Keratinocyte (primary cell): ENCODE measurements at regions not wholly inside any gene's neighbourhood (a gene's known extent, or its start where the extent isn't known, plus 50 kb on each side); places are given as distances from the start of the nearest gene placed in this dataset.

ENCODE experiments used
- DNase-seq: peaks from one replicate; pipeline ENCODE4 v3.0.0-alpha.2; 2011; ENCODE audit warnings: low read depth, missing footprints, low spot score
- FAIRE-seq: peaks from 2 replicates; lab custom pipeline; 2011; peaks lifted over from hg19 to GRCh38; lab: Jason Lieb, UNC
- H2AFZ ChIP-seq: 2 replicates; pipeline ENCODE4 v1.6.0; 2012; ENCODE audit warnings: low read length, control low read depth, inconsistent platforms; ENCODE audit not compliant: control insufficient read depth
- H3K27ac ChIP-seq: 2 replicates; pipeline ENCODE4 v1.5.1; 2011; ENCODE audit warnings: low read length; ENCODE audit not compliant: control insufficient read depth, insufficient read depth
- H3K27me3 ChIP-seq: 3 replicates; pipeline ENCODE4 v1.6.0; 2011; ENCODE audit warnings: low read length; ENCODE audit not compliant: control insufficient read depth, insufficient read depth; ENCODE audit errors: extremely low read depth
- H3K36me3 ChIP-seq, 2 experiments: 2 replicates in 1 of 2; 3 replicates in 1 of 2; pipeline ENCODE4 v1.5.1; 2011; ENCODE audit warnings: low read length in 2 of 2, mild to moderate bottlenecking in 1 of 2; ENCODE audit not compliant: control insufficient read depth in 2 of 2, insufficient read depth in 2 of 2; ENCODE audit errors: extremely low read depth in 1 of 2
- H3K4me1 ChIP-seq: 3 replicates; pipeline ENCODE4 v1.5.1; 2011; ENCODE audit warnings: low read length; ENCODE audit not compliant: control insufficient read depth, insufficient read depth; ENCODE audit errors: extremely low read depth
- H3K4me2 ChIP-seq: 3 replicates; pipeline ENCODE4 v1.6.0; 2011; ENCODE audit warnings: low read depth, low read length; ENCODE audit not compliant: control insufficient read depth, insufficient read depth; ENCODE audit errors: extremely low read depth
- H3K4me3 ChIP-seq, 3 experiments: fragments of 200-600 bp in 1 of 3; sonication (generic) in 1 of 3; 2 replicates in 2 of 3; 3 replicates in 1 of 3; pipeline ENCODE4 v1.5.1; 2011 to 2016; ENCODE audit warnings: low read length in 3 of 3, mild to moderate bottlenecking in 3 of 3, control low read depth in 2 of 3, inconsistent platforms in 1 of 3, low read depth in 1 of 3, mixed read lengths in 1 of 3, mixed run types in 1 of 3, moderate library complexity in 1 of 3; ENCODE audit not compliant: control insufficient read depth in 2 of 3, insufficient read depth in 2 of 3; ENCODE audit errors: extremely low read depth in 1 of 3
- H3K79me2 ChIP-seq: 2 replicates; pipeline ENCODE4 v1.6.0; 2012; ENCODE audit warnings: low read length; ENCODE audit not compliant: control insufficient read depth, insufficient read depth
- H3K9ac ChIP-seq: 3 replicates; pipeline ENCODE4 v1.6.0; 2011; ENCODE audit warnings: low read length; ENCODE audit not compliant: control insufficient read depth, insufficient read depth; ENCODE audit errors: extremely low read depth
- H3K9me1 ChIP-seq: 3 replicates; pipeline ENCODE4 v1.6.0; 2011; ENCODE audit warnings: low read length; ENCODE audit not compliant: control insufficient read depth, insufficient read depth; ENCODE audit errors: extremely low read depth
- H3K9me3 ChIP-seq: 2 replicates; pipeline ENCODE4 v1.5.1; 2012; ENCODE audit warnings: low read depth, low read length; ENCODE audit not compliant: control insufficient read depth
- H4K20me1 ChIP-seq: 3 replicates; pipeline ENCODE4 v1.6.0; 2011; ENCODE audit warnings: low read length; ENCODE audit not compliant: control insufficient read depth, insufficient read depth; ENCODE audit errors: extremely low read depth
- CTCF ChIP-seq, 3 experiments: IDR thresholded peaks in 1 of 3; conservative IDR thresholded peaks in 1 of 3; optimal IDR thresholded peaks in 1 of 3; 2 replicates in 2 of 3; 3 replicates in 1 of 3; pipeline versions ENCODE3 to v1.5.1; 2011; ENCODE audit warnings: low read length in 3 of 3, mild to moderate bottlenecking in 3 of 3, moderate library complexity in 2 of 3, control low read depth in 1 of 3, inconsistent platforms in 1 of 3; ENCODE audit not compliant: insufficient read depth in 2 of 3; ENCODE audit errors: extremely low read depth in 1 of 3
- EZH2 ChIP-seq: IDR thresholded peaks from one replicate; pipeline ENCODE4 v1.6.1; 2012; ENCODE audit warnings: inconsistent platforms, mild to moderate bottlenecking, low read length, moderate library complexity
- dilution Hi-C: fragments of 300-500 bp; cut with MboI; formaldehyde crosslinking; loops from one replicate; pipeline ENCODE4 v1.7.0; 2020; ENCODE audit warnings: low sequenced_read_pairs; ENCODE audit not compliant: extremely low pct_ligation_motif_present

DNA sequence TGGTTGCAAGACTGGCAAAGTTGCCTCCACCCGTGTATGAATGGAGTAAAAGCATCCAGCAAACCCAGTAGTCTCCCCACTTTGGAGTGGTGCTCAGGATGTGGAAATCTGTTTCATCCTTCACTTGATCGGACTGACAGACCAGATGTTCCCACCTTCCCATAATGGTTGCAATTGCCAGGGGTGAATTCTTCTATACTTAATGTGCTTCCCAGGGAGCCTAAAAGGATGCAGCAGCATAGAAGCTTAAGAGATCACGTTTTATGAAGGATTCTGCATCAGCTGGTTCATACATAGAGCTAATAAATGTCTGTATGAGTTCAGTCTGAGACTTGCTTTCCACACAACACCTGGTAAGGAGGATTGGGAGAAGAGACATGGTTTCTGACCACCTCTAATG lies 198.8 kb upstream of the S1PR3 start:
- no peaks in the 10 kb centered on the region for H3K27me3 ChIP-seq
- H2AFZ ChIP-seq: no peak overlapping the region
- no peaks in the 10 kb centered on the region for H4K20me1 ChIP-seq
- H3K4me3 ChIP-seq: no peak overlapping the region
- no peaks in the 10 kb centered on the region for H3K79me2 ChIP-seq
- no peak overlapping the region for H3K9ac ChIP-seq
- H3K4me1 ChIP-seq: peaks cover 25% of the 10 kb centered on the region
- H3K36me3 ChIP-seq: no peaks in the 10 kb centered on the region
- H3K9me1 ChIP-seq: no peaks in the 10 kb centered on the region
- no peak overlapping the region for H3K27ac ChIP-seq
- DNase-seq (no peak), FAIRE-seq (no peak)
- TF ChIP-seq EZH2: no peak
- no peak for TF ChIP-seq CTCF (optimal IDR thresholded peaks at IDR 0.05 in 1 of 3, IDR thresholded peaks at IDR 0.05 in 1 of 3, conservative IDR thresholded peaks at IDR 0.05 in 1 of 3; ENCODE audit: extremely low read depth in 1 of 3, insufficient read depth in 2 of 3, low read length in 3 of 3)
- H3K4me2 ChIP-seq: no peak overlapping the region
- H3K9me3 ChIP-seq: no peaks in the 10 kb centered on the region
- dilution Hi-C loops: no loop called here

GRCh38 chr9:88794100-88794499 lies 197.2 kb upstream of the S1PR3 start:
- Histone ChIP-seq H3K4me1 (peaks cover 25% of the 10 kb centered on the region), H3K79me2 (no peaks in the 10 kb centered on the region), H3K9me1 (no peaks in the 10 kb centered on the region), H2AFZ (no peak overlapping the region), H3K9ac (no peak overlapping the region), H3K27ac (no peak overlapping the region), H3K36me3 (no peaks in the 10 kb centered on the region), H3K27me3 (no peaks in the 10 kb centered on the region), H3K4me3 (no peak overlapping the region), H3K9me3 (no peaks in the 10 kb centered on the region), H4K20me1 (no peaks in the 10 kb centered on the region), H3K4me2 (no peak overlapping the region)
- FAIRE-seq (no peak), DNase-seq (no peak)
- no peak for TF ChIP-seq EZH2
- TF ChIP-seq CTCF (optimal IDR thresholded peaks at IDR 0.05 in 1 of 3, IDR thresholded peaks at IDR 0.05 in 1 of 3, conservative IDR thresholded peaks at IDR 0.05 in 1 of 3; ENCODE audit: extremely low read depth in 1 of 3, insufficient read depth in 2 of 3, low read length in 3 of 3): no peak
- dilution Hi-C loops: no loop called here
